HL-60 (cell line): ENCODE measurements at regions not wholly inside any gene's neighbourhood (a gene's known extent, or its start where the extent isn't known, plus 50 kb on each side); places are given as distances from the start of the nearest gene placed in this dataset.

Source experiments
- DNase-seq, 2 experiments: peaks; one replicate each; pipeline ENCODE4 v3.0.0-alpha.2; 2010 to 2020; ENCODE audit warnings: low read depth in 1 of 2, low spot score in 1 of 2
- H3K27ac ChIP-seq: fragments of 250-450 bp; sonication (Bioruptor Pico); replicated peaks from 2 replicates; pipeline ENCODE4 v1.5.1; 2020; ENCODE audit warnings: mild to moderate bottlenecking, moderate library complexity
- H3K27me3 ChIP-seq: fragments of 250-450 bp; sonication (Bioruptor Pico); 2 replicates; pipeline ENCODE4 v1.5.1; 2021; ENCODE audit warnings: mild to moderate bottlenecking, moderate library complexity; ENCODE audit not compliant: insufficient read depth, poor library complexity, severe bottlenecking
- H3K4me3 ChIP-seq: replicated peaks from 2 replicates; pipeline ENCODE4 v1.5.1; 2011; ENCODE audit warnings: mild to moderate bottlenecking, control low read depth, low read length; ENCODE audit not compliant: insufficient read depth
- GABPA ChIP-seq: IDR thresholded peaks from 2 replicates; pipeline ENCODE4 v1.6.1; 2012; ENCODE audit warnings: low read depth
- POLR2AphosphoS5 ChIP-seq: IDR thresholded peaks from 2 replicates; pipeline ENCODE4 v1.6.1; 2012; ENCODE audit warnings: low read depth
- SPI1 ChIP-seq: IDR thresholded peaks from 2 replicates; pipeline ENCODE4 v1.6.1; 2012; ENCODE audit warnings: low read depth, mild to moderate bottlenecking, borderline replicate concordance
- TF ChIP-seq, protein P1 (sequence below): IDR thresholded peaks from 2 replicates; pipeline ENCODE4 v1.6.1; 2012; ENCODE audit warnings: low read depth; ENCODE audit not compliant: insufficient replicate concordance
- TF ChIP-seq, protein P2 (sequence below): IDR thresholded peaks from one replicate; pipeline ENCODE4 v1.5.1; 2011; ENCODE audit warnings: low read length, control low read depth, inconsistent platforms; ENCODE audit not compliant: insufficient read depth

DNA sequence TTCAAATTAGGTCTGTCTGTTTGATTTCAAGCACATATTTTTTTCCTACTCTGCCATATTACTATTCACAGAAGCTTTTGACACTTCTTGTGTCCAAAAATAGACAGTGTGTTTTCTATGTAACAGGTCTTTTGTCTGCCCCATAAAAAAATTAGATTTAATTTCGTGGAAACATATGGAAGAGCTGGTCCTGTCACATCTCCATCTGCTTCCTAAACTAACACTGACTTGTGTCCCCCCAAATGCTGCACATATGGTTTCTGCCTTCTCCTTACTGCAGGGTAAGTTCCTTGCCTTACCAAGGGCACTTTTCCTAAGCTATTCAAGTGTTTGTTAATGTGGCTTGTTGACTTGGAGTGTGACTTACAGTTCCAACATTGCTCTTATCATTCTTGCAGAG lies 340.7 kb upstream of the ARX start:
- H3K4me3 ChIP-seq: no peak overlapping the region
- H3K27me3 ChIP-seq: no peaks in the 10 kb centered on the region
- DNase-seq: no peak
- TF ChIP-seq, protein P1, sequence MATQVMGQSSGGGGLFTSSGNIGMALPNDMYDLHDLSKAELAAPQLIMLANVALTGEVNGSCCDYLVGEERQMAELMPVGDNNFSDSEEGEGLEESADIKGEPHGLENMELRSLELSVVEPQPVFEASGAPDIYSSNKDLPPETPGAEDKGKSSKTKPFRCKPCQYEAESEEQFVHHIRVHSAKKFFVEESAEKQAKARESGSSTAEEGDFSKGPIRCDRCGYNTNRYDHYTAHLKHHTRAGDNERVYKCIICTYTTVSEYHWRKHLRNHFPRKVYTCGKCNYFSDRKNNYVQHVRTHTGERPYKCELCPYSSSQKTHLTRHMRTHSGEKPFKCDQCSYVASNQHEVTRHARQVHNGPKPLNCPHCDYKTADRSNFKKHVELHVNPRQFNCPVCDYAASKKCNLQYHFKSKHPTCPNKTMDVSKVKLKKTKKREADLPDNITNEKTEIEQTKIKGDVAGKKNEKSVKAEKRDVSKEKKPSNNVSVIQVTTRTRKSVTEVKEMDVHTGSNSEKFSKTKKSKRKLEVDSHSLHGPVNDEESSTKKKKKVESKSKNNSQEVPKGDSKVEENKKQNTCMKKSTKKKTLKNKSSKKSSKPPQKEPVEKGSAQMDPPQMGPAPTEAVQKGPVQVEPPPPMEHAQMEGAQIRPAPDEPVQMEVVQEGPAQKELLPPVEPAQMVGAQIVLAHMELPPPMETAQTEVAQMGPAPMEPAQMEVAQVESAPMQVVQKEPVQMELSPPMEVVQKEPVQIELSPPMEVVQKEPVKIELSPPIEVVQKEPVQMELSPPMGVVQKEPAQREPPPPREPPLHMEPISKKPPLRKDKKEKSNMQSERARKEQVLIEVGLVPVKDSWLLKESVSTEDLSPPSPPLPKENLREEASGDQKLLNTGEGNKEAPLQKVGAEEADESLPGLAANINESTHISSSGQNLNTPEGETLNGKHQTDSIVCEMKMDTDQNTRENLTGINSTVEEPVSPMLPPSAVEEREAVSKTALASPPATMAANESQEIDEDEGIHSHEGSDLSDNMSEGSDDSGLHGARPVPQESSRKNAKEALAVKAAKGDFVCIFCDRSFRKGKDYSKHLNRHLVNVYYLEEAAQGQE: no peak
- TF ChIP-seq, protein P2, sequence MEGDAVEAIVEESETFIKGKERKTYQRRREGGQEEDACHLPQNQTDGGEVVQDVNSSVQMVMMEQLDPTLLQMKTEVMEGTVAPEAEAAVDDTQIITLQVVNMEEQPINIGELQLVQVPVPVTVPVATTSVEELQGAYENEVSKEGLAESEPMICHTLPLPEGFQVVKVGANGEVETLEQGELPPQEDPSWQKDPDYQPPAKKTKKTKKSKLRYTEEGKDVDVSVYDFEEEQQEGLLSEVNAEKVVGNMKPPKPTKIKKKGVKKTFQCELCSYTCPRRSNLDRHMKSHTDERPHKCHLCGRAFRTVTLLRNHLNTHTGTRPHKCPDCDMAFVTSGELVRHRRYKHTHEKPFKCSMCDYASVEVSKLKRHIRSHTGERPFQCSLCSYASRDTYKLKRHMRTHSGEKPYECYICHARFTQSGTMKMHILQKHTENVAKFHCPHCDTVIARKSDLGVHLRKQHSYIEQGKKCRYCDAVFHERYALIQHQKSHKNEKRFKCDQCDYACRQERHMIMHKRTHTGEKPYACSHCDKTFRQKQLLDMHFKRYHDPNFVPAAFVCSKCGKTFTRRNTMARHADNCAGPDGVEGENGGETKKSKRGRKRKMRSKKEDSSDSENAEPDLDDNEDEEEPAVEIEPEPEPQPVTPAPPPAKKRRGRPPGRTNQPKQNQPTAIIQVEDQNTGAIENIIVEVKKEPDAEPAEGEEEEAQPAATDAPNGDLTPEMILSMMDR: no peak
- no peak for TF ChIP-seq SPI1
- TF ChIP-seq GABPA: no peak
- no peak for TF ChIP-seq POLR2AphosphoS5
- H3K27ac ChIP-seq: no peak overlapping the region

DNA sequence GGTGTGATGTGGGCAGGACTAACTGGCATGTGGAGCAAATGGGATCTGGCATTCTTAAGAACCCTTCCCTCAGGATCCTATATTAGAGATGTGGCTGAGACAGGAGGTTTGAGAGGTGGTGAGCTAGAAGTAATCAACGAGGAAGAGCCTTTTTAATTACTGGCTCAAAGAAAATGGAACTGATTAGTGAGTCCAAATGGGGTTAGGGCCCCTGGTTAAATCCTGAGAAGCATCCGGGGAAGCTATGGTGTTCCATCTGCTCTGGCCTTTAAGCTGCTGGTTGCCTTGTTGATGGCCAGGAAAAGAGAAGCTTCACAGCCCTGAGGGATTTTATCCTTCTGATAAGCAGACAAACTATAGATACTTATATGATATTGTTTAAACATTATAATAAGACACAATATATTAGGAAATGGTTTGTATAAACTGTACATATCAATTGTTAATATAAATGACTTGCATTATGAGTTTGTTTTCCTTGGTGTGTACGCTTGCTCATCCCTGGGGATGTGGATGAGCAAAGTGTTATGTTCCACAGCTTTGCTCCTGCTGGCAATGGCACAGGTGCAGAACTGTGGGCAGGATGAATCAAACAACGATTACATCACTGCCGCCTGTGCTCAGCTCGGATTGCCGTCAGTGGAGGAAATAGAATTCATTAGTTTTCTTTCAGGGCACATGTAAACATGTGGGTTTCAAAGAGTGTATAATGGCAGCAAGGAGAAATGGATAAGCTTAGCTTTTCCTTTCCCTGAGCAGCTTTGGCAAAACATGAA lies 328.6 kb upstream of the ARX start:
- no peak for DNase-seq

DNA sequence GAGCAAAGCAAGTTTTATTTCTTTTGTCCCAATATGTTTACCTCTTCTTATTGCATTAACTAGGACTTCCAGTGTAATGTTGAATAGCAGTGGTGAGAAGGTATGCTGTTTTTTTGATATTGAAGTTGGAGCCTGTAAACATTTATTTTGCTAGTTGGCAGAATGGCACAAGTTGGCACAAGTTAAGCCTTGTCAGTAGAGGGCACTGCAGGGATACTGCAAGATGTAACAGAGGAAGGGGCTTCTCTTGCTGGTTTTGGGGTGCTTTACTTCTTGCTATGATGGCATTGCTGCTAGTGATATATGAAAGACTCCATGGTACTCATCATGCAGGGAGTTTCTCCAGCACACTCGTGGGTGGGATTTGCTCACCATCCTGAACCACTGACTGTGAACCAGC lies 327.3 kb upstream of the ARX start:
- TF ChIP-seq POLR2AphosphoS5: no peak
- TF ChIP-seq GABPA: no peak
- TF ChIP-seq SPI1: no peak
- TF ChIP-seq, protein P1: no peak
- TF ChIP-seq, protein P2: no peak

More for the DNA sequence above, 328.6 kb upstream of the ARX start:
- no peak overlapping the region for H3K4me3 ChIP-seq
- no peak for TF ChIP-seq POLR2AphosphoS5
- TF ChIP-seq, protein P2: no peak
- no peak for TF ChIP-seq GABPA
- no peak for TF ChIP-seq SPI1
- TF ChIP-seq, protein P1: no peak
- H3K27ac ChIP-seq: no peak overlapping the region
- no peaks in the 10 kb centered on the region for H3K27me3 ChIP-seq

More for the DNA sequence above, 327.3 kb upstream of the ARX start:
- no peak overlapping the region for H3K4me3 ChIP-seq
- H3K27ac ChIP-seq: no peak overlapping the region
- no peak for DNase-seq
- H3K27me3 ChIP-seq: no peaks in the 10 kb centered on the region
